Calu3 (cell line): ENCODE measurements at regions not wholly inside any gene's neighbourhood (a gene's known extent, or its start where the extent isn't known, plus 50 kb on each side); places are given as distances from the start of the nearest gene placed in this dataset.

Experiments used
- BruUV-seq: library from RNA; stranded (reverse); fragments of 400-500 nt; replicated peaks from 2 replicates; lab custom pipeline; 2021; lab: Mats Ljungman, UMichigan
- CTCF ChIA-PET: fragments of 300-600 bp; sonication (Branson Sonifier 250); formaldehyde crosslinking; loops from one replicate; lab custom pipeline; 2022; ENCODE audit warnings: antibody characterized with exemption; lab: Charles Lee
- DNase-seq: peaks from one replicate; pipeline ENCODE4 v3.0.0; 2022
- H3K27ac Mint-ChIP-seq: one replicate; pipeline ENCODE4 v1.8.0; 2022; ENCODE audit warnings: mixed read lengths; ENCODE audit not compliant: unreplicated experiment
- H3K27me3 Mint-ChIP-seq: one replicate; pipeline ENCODE4 v1.8.0; 2022; ENCODE audit warnings: mixed read lengths; ENCODE audit not compliant: unreplicated experiment
- H3K36me3 Mint-ChIP-seq: one replicate; pipeline ENCODE4 v1.8.0; 2022; ENCODE audit warnings: mild to moderate bottlenecking, moderate library complexity, mixed read lengths; ENCODE audit not compliant: insufficient read depth, unreplicated experiment
- H3K4me1 Mint-ChIP-seq: one replicate; pipeline ENCODE4 v1.8.0; 2022; ENCODE audit warnings: mild to moderate bottlenecking, low read depth, mixed read lengths; ENCODE audit not compliant: unreplicated experiment
- H3K4me3 Mint-ChIP-seq: one replicate; pipeline ENCODE4 v1.8.0; 2022; ENCODE audit warnings: mild to moderate bottlenecking, low read depth, moderate library complexity, mixed read lengths; ENCODE audit not compliant: unreplicated experiment
- H3K9me3 Mint-ChIP-seq: one replicate; pipeline ENCODE4 v1.8.0; 2022; ENCODE audit warnings: low read depth, mixed read lengths; ENCODE audit not compliant: unreplicated experiment
- intact Hi-C: fragments of 100-400 bp; cut with micrococcal nuclease; formaldehyde crosslinking; loops from one replicate; pipeline ENCODE4 v1.10.0; 2022; ENCODE audit not compliant: unreplicated experiment
- TF ChIP-seq, protein P1 (sequence below): fragments of 200-600 bp; IDR thresholded peaks from one replicate; pipeline ENCODE4 v1.8.0; 2022; ENCODE audit warnings: antibody characterized with exemption; ENCODE audit not compliant: unreplicated experiment

DNA sequence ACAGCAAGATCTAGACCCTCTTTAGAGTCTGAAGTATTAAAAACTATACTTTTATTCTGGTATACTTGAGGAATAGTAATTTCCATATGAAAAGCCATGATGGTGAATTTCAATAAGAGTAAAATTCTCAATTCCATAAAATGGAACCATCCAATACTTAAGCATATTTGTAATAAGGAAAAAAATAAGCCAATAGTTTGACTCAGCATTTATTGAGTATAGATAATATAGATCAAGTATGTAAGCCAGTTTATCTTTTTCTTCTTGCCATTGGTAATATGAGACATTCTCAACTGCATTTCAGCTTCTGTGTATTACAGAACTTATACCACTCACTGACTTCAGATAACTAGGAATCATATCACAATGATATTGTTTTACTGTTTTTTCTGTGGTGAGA is 361.0 kb downstream of the SLCO4C1 start:
- no TSS peak for BruUV-seq

DNA sequence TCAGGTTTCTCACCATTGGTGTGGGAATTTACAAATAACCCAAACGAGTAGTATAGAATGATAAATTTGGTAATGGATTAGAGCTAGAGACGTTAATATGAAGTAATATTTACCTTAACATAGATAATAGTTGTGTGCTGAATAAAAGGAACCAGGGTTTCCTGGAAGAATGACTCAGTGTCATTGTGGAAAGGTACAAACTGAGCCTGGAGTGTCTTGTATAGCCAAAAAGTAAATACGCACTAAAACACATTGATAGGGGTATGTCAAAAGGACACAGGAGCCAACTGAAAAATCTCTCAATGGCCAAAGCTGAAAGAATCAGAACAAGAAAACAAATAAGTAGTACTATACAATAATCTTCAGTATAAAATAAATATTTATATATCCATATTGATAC is 363.5 kb downstream of the SLCO4C1 start:
- no peaks in the 10 kb centered on the region for H3K9me3 Mint-ChIP-seq
- no peaks in the 10 kb centered on the region for H3K4me1 Mint-ChIP-seq
- no peaks in the 10 kb centered on the region for H3K36me3 Mint-ChIP-seq
- no peak overlapping the region for H3K4me3 Mint-ChIP-seq
- no peak for DNase-seq
- H3K27me3 Mint-ChIP-seq, result no peaks in the 10 kb centered on the region
- CTCF ChIA-PET, result no interaction called here
- no peak overlapping the region for H3K27ac Mint-ChIP-seq
- TF ChIP-seq, protein P1, sequence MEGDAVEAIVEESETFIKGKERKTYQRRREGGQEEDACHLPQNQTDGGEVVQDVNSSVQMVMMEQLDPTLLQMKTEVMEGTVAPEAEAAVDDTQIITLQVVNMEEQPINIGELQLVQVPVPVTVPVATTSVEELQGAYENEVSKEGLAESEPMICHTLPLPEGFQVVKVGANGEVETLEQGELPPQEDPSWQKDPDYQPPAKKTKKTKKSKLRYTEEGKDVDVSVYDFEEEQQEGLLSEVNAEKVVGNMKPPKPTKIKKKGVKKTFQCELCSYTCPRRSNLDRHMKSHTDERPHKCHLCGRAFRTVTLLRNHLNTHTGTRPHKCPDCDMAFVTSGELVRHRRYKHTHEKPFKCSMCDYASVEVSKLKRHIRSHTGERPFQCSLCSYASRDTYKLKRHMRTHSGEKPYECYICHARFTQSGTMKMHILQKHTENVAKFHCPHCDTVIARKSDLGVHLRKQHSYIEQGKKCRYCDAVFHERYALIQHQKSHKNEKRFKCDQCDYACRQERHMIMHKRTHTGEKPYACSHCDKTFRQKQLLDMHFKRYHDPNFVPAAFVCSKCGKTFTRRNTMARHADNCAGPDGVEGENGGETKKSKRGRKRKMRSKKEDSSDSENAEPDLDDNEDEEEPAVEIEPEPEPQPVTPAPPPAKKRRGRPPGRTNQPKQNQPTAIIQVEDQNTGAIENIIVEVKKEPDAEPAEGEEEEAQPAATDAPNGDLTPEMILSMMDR, result no peak
- no TSS peak for BruUV-seq
- intact Hi-C loops, result no loop called here

More for the DNA sequence above, 361.0 kb downstream of the SLCO4C1 start:
- H3K27ac Mint-ChIP-seq, result no peak overlapping the region
- no peak for DNase-seq
- CTCF ChIA-PET, result no interaction called here
- no peaks in the 10 kb centered on the region for H3K9me3 Mint-ChIP-seq
- intact Hi-C loops, result no loop called here
- H3K36me3 Mint-ChIP-seq, result no peaks in the 10 kb centered on the region
- TF ChIP-seq, protein P1, result no peak
- H3K27me3 Mint-ChIP-seq, result no peaks in the 10 kb centered on the region
- H3K4me1 Mint-ChIP-seq, result no peaks in the 10 kb centered on the region
- no peak overlapping the region for H3K4me3 Mint-ChIP-seq

DNA sequence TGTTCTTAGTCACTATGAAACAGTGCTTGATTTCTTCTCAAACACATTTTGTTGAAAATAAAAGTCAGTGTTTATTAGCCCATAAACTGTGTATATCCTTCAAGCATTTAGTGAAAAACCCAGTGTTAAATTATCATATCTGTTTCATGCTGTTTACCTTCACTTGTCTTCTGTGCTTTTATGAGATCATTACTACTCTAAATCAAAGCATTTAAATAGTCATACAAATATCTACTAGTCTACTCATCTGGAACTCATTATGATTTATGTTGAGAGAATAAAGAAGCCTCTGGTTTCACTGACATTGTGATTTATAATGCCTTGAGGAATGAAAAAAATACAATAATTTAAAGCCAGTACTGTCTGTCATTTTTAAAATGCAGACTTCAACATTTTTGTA is 366.5 kb downstream of the SLCO4C1 start:
- Mint-ChIP-seq H3K4me1 (no peaks in the 10 kb centered on the region), H3K36me3 (no peaks in the 10 kb centered on the region), H3K9me3 (no peaks in the 10 kb centered on the region), H3K27ac (no peak overlapping the region), H3K27me3 (no peaks in the 10 kb centered on the region), H3K4me3 (no peak overlapping the region)
- BruUV-seq, result no TSS peak
- TF ChIP-seq, protein P1, result no peak
- no peak for DNase-seq
- CTCF ChIA-PET, result no interaction called here
- intact Hi-C loops, result no loop called here

DNA sequence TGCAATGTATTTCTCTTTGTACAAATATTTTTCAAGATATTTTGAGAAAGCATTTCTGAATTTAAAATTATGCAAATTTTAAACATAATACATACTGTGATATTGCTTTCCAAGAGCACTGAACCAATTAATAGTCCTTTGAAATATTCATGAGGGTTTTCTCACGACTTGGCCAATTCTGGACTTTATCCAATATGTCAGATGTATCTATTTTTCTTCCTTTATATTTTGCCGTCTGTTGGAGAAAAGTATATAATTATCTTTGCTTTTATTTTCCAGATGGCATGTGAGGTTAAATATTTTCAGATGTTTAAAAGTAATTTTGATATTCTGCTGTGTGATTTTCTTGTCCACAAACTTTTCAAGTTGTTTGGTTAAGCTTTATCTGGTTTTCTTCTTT is 378.9 kb downstream of the SLCO4C1 start:
- TF ChIP-seq, protein P1, result no peak
- DNase-seq, result no peak
- peaks cover 4% of the 10 kb centered on the region for H3K9me3 Mint-ChIP-seq
- H3K27ac Mint-ChIP-seq, result no peak overlapping the region
- H3K27me3 Mint-ChIP-seq, result no peaks in the 10 kb centered on the region
- intact Hi-C loops, result no loop called here
- no peaks in the 10 kb centered on the region for H3K4me1 Mint-ChIP-seq
- H3K36me3 Mint-ChIP-seq, result no peaks in the 10 kb centered on the region
- no peak overlapping the region for H3K4me3 Mint-ChIP-seq
- CTCF ChIA-PET, result no interaction called here
- no TSS peak for BruUV-seq

DNA sequence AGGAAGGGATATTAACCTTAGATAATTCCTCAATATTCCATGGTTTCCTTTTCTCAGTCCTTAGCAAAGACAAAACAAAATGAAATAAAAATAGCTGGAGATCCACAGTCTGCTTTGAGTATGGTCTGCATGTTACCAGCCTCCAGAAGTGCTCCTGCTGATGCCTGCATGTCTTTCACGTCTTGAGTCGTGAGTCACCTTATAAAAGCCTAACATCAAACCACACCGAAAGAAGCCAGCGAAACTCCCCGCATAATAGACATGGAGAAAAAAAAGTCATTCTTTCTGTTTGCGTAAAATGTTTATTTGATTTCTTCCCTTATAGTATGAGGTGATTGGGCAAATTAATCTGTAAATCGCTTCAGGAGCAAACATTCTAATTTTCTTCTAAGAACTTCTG is 380.5 kb downstream of the SLCO4C1 start:
- no TSS peak for BruUV-seq
- peaks cover 2% of the 10 kb centered on the region for H3K9me3 Mint-ChIP-seq

More for the DNA sequence above, 380.5 kb downstream of the SLCO4C1 start:
- CTCF ChIA-PET, result no interaction called here
- TF ChIP-seq, protein P1, result no peak
- DNase-seq, result no peak
- H3K27me3 Mint-ChIP-seq, result no peaks in the 10 kb centered on the region
- H3K27ac Mint-ChIP-seq, result no peak overlapping the region
- no peak overlapping the region for H3K4me3 Mint-ChIP-seq
- H3K36me3 Mint-ChIP-seq, result no peaks in the 10 kb centered on the region
- no peaks in the 10 kb centered on the region for H3K4me1 Mint-ChIP-seq
- intact Hi-C loops, result no loop called here
